HG03108 (cell line): ENCODE measurements at regions not wholly inside any gene's neighbourhood (a gene's known extent, or its start where the extent isn't known, plus 50 kb on each side); places are given as distances from the start of the nearest gene placed in this dataset.

ENCODE experiments used
- ATAC-seq: cut with Tn5 transposase; IDR thresholded peaks from one replicate; pipeline ENCODE4 v1.9.1; 2021; ENCODE audit warnings: moderate library complexity; ENCODE audit not compliant: unreplicated experiment

DNA sequence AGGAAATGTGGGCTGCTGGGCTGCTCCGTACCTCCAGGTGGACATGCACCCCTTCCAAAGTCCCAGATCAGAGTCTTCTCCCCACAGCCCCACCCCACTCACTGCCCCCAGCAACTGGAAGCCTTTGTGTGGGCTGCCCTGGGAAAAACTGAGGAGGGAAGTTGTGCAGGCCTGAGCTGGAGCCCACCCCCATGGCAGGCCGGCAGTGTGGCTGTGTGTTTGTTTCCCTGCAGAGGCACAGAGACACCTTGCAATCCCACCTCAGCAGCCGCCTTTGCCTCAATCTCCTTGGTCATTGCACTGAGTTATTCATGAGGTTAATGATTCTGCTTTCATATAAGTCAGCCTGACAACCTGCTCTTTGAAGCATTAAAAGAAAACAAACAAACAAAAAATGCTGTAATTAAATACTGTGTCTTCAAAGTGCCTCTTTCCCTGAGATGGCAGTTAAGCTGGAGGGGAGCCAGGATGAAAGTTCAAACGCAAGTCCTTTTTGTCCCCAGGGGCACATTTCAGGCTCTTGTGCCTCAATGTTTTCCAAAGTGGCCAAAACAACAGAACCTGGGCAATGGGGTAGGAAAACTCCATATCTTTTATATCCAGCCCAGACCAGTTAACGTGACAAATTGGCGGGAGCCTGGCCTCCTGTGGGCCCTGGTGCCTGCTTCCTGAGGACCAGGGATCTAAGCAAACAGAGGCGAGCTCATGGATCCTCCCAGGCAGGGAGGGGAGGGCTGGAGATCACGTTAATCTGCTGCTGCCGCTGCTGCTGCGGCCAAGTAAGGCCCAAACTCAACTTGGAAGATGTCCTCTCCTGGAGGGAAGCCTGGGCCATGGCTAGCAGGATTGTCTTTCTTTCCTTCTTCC is 51.9 kb upstream of the TSPAN11 start:
- ATAC-seq = no peak

DNA sequence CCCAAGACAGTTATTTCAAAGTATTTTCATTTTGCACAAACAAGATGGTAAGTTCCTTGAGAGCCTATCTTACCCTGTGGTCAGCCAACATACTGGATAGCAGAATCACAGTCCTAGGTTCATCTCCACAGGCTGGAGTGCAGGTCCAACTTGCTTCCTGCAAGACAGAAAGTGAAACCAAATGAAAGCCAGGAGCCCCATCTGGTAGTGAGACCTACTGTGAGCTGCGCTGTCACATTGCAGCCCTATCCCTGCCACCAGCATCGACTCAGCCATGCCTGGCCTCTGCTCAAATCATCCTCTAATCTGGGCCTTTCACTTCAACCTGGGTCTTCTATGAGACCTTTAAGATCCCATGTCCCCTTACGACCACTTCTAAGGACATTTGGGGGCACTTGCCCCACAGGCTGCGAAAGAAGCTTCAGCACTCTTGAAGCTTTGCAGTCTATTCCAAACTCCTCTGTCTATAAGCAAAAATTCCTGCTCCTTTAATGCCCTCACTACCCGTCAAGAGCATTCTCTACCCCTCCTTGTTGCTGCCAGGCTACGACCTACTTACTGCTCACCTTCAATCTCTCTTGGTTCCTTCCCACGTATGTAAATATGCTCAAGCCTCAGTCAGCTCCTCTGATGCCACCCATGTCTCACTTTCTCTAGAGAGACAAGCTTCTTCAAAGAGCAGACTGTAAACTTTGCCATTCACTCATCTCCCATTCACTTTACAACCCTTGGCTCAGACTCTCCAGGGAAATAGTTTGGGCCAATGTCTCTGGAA is 55.9 kb upstream of the TSPAN11 start:
- ATAC-seq = no peak

- ATAC-seq = no peak
Observed at GRCh38 chr12:30867415-30867814, 59.1 kb upstream of the TSPAN11 start.

- ATAC-seq = no peak
Observed at GRCh38 chr12:30866256-30866655, 60.3 kb upstream of the TSPAN11 start.

GRCh38 chr12:30863839-30864238 is 62.7 kb upstream of the TSPAN11 start:
- ATAC-seq = no peak

- no peak for ATAC-seq
Observed at GRCh38 chr12:30862486-30862885, 64.1 kb upstream of the TSPAN11 start.

DNA sequence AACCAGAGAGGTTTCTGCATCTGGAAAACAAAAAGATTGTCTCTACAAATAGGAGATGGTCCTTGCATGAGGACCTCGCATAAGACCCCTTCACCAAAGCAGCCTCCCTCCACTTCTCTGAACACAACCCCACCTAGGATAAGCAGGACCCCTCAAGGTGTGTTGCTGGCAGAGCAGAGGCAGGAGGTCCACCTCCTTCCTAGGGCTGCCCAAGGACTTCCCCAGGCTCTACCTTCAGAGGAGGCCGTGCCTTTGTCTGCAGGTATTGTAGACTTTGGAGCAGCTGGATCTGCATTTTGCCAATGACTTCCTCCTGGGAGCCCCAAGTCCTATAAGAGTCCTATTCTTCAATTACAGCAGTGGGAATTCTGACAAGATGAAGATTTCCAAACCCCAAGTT is 67.3 kb upstream of the TSPAN11 start:
- ATAC-seq = no peak

GRCh38 chr12:30858471-30858870 is 68.1 kb upstream of the TSPAN11 start:
- ATAC-seq = no peak

DNA sequence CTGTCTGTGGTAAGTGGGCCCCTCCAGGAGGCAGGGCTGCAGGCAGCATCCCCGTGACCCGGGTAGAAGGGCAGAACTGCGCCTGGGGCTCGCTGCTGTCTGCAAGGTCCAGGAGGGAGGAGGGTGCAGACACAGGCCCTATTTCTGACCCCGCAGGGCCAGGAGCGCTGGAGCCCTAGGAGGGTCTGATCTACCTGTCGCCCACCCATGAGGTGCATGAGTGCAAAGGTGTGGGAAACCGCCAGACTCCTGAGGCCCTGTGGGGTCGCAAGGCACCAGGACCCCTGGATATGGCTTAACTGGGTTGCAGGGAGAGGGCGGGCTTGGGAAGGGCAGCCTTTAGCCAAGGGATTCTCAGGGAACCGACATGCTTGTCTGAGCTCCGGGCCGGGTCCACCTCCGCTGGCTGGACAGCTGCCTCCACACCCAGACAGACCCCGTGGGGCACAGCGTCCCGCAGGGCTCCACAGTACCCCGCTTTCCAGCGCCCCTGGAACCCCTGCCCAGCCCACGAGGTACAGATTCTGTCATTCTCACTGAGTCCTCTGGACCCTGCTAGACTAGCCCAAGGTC is 72.9 kb upstream of the TSPAN11 start:
- ATAC-seq = no peak

DNA sequence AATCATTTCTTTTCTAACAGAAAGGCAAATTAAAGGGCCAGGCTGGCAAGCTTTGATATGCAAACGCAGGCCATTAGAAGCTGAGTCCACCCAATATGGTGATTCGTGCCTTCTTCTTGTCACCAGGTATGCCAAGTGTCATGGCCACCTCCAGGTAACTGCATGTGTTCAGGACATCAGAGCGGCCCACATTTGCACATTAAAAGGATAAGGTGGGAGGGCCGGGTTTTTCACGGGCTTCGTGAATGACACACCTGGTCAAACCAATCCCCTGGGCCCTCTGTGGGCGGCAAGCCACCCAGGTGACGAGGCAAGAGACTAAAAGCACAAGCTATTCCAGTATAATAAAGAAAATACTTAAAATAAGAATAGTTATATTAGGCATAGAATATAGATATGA is 75.9 kb upstream of the TSPAN11 start:
- no peak for ATAC-seq

- ATAC-seq = no peak
Observed at GRCh38 chr12:30847259-30847658, 79.3 kb upstream of the TSPAN11 start.

- no peak for ATAC-seq
Observed at GRCh38 chr12:30846776-30847175, 79.8 kb upstream of the TSPAN11 start.

DNA sequence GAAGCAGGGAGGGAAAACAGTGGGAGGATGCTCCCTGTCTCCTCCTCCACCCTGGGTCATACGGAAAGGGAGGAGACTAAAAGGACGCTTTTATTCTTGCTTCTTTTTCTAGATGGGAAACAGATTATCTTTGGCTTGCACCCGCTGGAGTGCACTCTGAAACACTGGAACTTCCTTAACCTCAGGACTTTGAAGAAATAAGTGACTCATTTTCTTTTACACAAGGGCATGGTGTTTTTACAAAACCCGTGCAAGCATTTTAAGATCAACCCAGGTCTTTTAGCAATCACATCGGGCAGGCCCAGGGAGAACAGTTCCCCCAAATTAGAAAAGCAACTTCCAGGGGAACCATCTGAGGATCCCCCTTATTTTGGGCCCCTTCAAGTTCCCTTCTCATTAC is 80.9 kb upstream of the TSPAN11 start:
- no peak for ATAC-seq

DNA sequence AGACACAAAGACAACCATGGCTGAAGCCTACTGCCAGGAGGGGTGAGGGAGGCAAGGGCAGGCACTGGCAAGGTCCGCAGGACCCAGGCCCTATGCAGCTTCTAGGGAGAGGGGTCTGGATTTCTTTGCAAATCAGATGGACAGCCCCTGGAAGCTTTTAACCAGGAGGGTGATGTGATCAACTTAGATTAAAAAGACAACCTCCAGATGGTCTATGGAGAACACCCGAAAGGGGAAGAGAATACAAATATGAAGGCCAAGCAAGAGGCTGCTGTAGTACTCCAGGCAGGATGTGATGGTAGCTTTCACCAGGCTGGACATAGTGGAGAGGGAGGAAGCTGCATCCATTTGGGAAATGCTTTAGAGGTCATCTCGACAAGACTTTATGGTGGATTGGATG is 83.3 kb upstream of the TSPAN11 start:
- no peak for ATAC-seq

- no peak for ATAC-seq
Observed at GRCh38 chr12:30840715-30841114, 85.8 kb upstream of the TSPAN11 start.

DNA sequence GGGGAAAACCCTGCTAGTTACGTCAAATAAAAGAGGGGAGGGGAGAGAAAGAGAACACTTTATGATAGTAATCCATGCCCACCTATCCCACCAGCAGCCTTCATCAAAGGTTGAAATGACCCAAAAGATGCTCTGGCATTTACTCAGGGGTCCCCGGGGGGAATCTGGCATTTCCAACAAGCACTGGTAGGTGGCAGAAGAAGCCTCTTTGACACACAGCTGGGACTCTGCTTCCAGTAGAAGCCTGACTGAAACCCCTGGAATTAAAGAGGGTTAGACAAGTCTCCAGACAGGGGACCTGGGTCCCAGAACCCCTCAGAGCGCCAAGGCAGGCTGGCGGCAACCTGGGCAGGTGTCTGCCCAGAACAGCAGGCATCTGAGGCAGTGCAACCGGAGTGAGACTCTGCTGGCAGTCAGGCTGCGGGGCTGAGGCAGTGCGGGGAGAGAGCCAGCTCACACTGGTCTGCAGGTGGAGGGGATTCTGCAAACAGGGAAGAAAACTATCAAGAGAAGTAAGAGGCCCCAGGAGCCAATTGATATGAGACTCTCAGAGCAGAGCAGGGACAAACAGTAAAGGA is 85.0 kb upstream of the CAPRIN2 start:
- ATAC-seq = no peak

DNA sequence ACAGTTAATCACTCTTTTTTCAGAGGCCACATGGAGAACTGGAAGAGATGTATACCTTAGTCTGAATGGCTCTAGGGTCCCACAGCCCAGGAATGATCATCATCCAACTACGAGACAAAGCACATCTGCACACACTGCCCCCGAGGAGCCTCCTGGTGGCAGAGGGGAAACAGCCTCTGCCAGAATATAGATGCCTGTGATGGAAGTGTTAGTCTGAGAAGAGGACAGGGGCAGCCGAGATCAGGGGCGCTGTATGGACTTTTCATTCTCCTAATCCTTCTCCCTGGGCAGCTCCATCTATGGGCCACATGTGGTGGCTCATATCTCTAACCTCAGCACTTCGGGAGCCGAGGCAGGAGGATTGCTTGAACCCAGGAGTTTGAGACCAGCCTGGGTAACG is 82.8 kb upstream of the CAPRIN2 start:
- no peak for ATAC-seq

DNA sequence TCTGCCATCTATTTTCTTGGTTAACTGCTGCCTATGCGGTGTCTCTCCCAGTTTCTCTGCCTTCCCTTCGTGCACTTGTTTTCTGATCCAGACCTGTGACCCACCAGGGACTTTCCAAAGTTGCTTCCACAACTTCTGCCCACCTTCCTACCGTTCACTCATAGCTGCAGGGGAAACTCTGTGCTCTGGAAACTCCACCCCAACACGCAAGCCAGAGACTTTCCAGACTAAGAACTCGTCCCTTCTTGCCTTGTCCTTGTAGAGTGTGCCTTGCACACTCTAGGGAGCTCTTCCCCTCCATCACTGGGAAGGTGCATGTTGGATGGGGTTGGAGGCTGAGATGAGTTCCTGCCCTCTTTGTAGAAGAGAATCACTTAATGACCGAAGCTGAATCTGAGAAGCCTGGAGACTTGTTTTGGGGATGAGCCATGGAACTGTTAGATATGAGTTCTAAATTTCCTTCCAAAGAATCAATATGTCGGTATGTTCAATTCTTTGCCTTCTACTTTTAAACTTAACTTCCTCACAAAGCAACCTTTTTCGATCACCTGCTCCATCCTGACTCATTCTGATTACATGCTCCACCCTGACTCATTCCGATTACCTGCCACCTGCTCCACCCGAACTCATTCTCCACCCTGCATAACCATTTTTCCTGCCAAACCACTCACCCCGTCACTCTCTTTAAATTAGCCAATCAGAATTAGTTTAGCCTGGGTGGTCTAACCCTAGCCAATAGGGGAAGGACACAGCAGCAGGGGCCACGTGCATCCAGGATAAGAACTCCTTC is 82.1 kb upstream of the CAPRIN2 start:
- no peak for ATAC-seq

GRCh38 chr12:30835216-30835615 is 80.5 kb upstream of the CAPRIN2 start:
- ATAC-seq = no peak

DNA sequence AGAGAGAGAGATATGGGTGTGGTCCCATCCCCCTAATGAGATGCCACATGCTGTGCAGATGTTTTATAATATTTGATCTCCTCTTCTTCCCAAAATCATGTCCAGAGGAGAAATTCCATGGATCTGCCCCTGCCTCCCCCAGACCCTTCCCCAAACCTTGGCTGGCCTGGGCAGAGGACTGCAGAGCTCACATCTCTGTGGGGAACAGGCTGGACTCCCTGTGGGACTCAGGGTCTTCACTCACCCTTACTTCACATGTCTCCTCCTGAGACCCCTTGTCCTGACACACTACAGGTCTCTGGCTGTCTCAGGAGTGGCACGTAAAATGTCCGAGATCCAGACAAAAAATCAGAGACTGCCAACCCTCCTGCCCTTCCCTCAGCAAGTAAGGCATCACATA is 76.0 kb upstream of the CAPRIN2 start:
- ATAC-seq = no peak

- no peak for ATAC-seq
Observed at GRCh38 chr12:30829876-30830275, 75.1 kb upstream of the CAPRIN2 start.
